ENCODE measurements at regions not wholly inside any gene's neighbourhood (a gene's known extent, or its start where the extent isn't known, plus 50 kb on each side); places are given as distances from the start of the nearest gene placed in this dataset.

- TF ChIP-seq, protein P1, sequence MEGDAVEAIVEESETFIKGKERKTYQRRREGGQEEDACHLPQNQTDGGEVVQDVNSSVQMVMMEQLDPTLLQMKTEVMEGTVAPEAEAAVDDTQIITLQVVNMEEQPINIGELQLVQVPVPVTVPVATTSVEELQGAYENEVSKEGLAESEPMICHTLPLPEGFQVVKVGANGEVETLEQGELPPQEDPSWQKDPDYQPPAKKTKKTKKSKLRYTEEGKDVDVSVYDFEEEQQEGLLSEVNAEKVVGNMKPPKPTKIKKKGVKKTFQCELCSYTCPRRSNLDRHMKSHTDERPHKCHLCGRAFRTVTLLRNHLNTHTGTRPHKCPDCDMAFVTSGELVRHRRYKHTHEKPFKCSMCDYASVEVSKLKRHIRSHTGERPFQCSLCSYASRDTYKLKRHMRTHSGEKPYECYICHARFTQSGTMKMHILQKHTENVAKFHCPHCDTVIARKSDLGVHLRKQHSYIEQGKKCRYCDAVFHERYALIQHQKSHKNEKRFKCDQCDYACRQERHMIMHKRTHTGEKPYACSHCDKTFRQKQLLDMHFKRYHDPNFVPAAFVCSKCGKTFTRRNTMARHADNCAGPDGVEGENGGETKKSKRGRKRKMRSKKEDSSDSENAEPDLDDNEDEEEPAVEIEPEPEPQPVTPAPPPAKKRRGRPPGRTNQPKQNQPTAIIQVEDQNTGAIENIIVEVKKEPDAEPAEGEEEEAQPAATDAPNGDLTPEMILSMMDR (IDR thresholded peaks at IDR 0.05; ENCODE audit: insufficient read depth, low read length, poor library complexity, severe bottlenecking): no peak
- TF ChIP-seq EZH2phosphoT487 (conservative IDR thresholded peaks at IDR 0.05; ENCODE audit: low read length): no peak
These were observed 151.7 kb upstream of the POU3F3 start for GRCh38 chr2:104702031-104702850.
